WTC11 (cell line): ENCODE measurements at regions not wholly inside any gene's neighbourhood (a gene's known extent, or its start where the extent isn't known, plus 50 kb on each side); places are given as distances from the start of the nearest gene placed in this dataset.

Experiments
- CBFB ChIP-seq: sonication (generic); formaldehyde crosslinking; IDR thresholded peaks from 2 replicates; pipeline ENCODE4 v1.8.1; 2022; ENCODE audit warnings: mild to moderate bottlenecking, low read depth, missing genetic modification reagents
- CREB1 ChIP-seq: sonication (generic); formaldehyde crosslinking; IDR thresholded peaks from 2 replicates; pipeline ENCODE4 v1.8.0; 2023; ENCODE audit warnings: mild to moderate bottlenecking, missing genetic modification reagents
- CTCF ChIP-seq: fragments of 200-600 bp; IDR thresholded peaks from 2 replicates; pipeline ENCODE4 v1.8.0; 2022; ENCODE audit warnings: antibody characterized with exemption
- E2F1 ChIP-seq: sonication (generic); formaldehyde crosslinking; IDR thresholded peaks from 2 replicates; pipeline ENCODE4 v1.8.0; 2022; ENCODE audit warnings: mild to moderate bottlenecking, missing genetic modification reagents
- ELF4 ChIP-seq: sonication (generic); formaldehyde crosslinking; IDR thresholded peaks from 2 replicates; pipeline ENCODE4 v1.8.1; 2022; ENCODE audit warnings: low read depth, mild to moderate bottlenecking, moderate library complexity, missing genetic modification reagents
- ESRRA ChIP-seq: sonication (generic); formaldehyde crosslinking; IDR thresholded peaks from 2 replicates; pipeline ENCODE4 v1.8.1; 2022; ENCODE audit warnings: mild to moderate bottlenecking, missing genetic modification reagents, borderline replicate concordance
- FOXJ3 ChIP-seq: sonication (generic); formaldehyde crosslinking; IDR thresholded peaks from 2 replicates; pipeline ENCODE4 v1.9.0; 2021; ENCODE audit warnings: missing genetic modification reagents, mild to moderate bottlenecking, borderline replicate concordance
- MAX ChIP-seq: sonication (generic); formaldehyde crosslinking; IDR thresholded peaks from 2 replicates; pipeline ENCODE4 v1.8.0; 2022; ENCODE audit warnings: mild to moderate bottlenecking, missing genetic modification reagents
- MLX ChIP-seq: sonication (generic); formaldehyde crosslinking; IDR thresholded peaks from 2 replicates; pipeline ENCODE4 v1.8.1; 2023; ENCODE audit warnings: mild to moderate bottlenecking, missing genetic modification reagents, moderate library complexity
- NR1H2 ChIP-seq: sonication (generic); formaldehyde crosslinking; IDR thresholded peaks from 2 replicates; pipeline ENCODE4 v1.9.0; 2021; ENCODE audit warnings: mild to moderate bottlenecking, moderate library complexity, missing genetic modification reagents
- PREB ChIP-seq: sonication (generic); formaldehyde crosslinking; IDR thresholded peaks from 2 replicates; pipeline ENCODE4 v1.8.1; 2022; ENCODE audit warnings: mild to moderate bottlenecking, missing genetic modification reagents, moderate library complexity, borderline replicate concordance
- SOX15 ChIP-seq: fragments of 250-450 bp; sonication (Bioruptor Pico); IDR thresholded peaks from 2 replicates; pipeline ENCODE4 v1.9.0; 2021; ENCODE audit warnings: mild to moderate bottlenecking
- ZNF512 ChIP-seq: sonication (generic); formaldehyde crosslinking; IDR thresholded peaks from 2 replicates; pipeline ENCODE4 v1.8.1; 2022; ENCODE audit warnings: missing genetic modification reagents, borderline replicate concordance
- ZSCAN18 ChIP-seq: fragments of 250-450 bp; sonication (Bioruptor Pico); IDR thresholded peaks from 2 replicates; pipeline ENCODE4 v2.1.2; 2022; ENCODE audit warnings: mild to moderate bottlenecking, moderate library complexity

GRCh38 chr7:4461531-4461930 lies 220.6 kb upstream of the FOXK1 start:
- TF ChIP-seq CREB1 (CRISPR knock-in tag) (no peak), MLX (no peak), CTCF (no peak), SOX15 (CRISPR knock-in tag) (no peak), ZNF512 (CRISPR knock-in tag) (no peak), ELF4 (CRISPR knock-in tag) (no peak), CBFB (CRISPR knock-in tag) (no peak), PREB (CRISPR knock-in tag) (no peak), E2F1 (no peak), NR1H2 (CRISPR knock-in tag) (no peak), MAX (CRISPR knock-in tag) (no peak), ESRRA (no peak), FOXJ3 (no peak), ZSCAN18 (no peak)
